ENCODE measurements at regions not wholly inside any gene's neighbourhood (a gene's known extent, or its start where the extent isn't known, plus 50 kb on each side); places are given as distances from the start of the nearest gene placed in this dataset.
"Not testable (repeated sequence)": the region's sequence is repeated elsewhere in the genome, so short reads cannot be mapped to it uniquely, and the experiment has no call there.

GRCh38 chr2:191476901-191477300 is 201.0 kb upstream of the NABP1 start:
- DNase-seq = no peak

DNA sequence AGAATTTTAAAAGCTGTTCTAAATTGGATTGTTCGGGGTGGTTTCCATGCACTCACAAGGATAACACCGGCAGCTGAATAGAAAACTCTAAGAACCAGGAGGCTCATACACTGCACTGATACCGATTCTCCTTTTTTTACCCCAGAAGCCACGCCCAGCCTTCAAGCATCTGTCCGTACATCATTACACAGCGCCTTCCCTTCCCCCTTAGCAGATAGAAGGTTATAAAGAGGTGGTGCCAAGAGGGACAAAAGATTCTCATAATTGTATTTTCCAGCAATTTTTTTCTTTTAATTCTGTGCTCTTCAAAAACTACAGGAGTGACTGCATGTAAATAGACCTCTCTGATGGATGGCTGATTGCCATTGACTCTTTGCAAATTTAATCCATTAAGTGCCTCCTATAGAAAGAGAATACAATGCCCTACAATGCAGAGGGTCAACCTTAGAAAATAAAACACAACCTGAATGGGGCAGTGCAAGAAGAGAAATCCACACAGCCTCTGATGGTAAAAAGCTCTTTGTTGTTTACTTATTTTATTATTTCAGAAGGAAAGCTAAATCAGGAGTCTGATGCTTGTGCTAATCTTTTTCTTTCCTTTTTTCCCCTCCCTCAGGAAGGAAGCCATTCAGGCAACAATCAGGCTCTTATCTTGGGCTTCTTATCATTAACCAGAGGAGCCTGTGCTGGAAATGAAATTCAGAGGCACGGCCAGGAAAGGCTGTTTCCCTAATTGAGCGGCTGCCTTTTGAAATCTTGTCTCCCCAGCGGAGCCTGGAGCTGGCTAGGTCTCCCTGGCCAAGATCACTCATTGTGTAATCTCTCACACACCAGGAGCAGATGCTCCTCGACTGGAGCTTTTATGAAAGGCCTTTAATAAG is 198.9 kb upstream of the NABP1 start:
- peak; percentile 27 to 61 for DNase-seq

DNA sequence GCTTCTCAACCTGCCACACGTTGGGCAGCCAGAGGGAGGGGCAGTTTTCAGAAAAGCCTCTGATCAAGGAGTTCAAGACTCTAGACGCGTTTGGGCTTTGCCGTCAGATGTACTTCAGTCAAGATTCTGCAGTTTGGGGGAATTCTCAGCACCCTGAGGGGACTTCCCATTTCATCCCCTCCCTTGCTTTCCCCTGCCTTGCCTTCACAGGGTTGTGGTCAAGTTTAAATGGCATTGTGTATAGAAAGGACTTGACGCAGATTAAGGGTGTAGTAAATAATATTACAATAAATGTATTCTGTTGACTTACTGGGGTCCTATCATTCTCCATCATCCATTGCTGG is 198.3 kb upstream of the NABP1 start:
- no peak for DNase-seq

DNA sequence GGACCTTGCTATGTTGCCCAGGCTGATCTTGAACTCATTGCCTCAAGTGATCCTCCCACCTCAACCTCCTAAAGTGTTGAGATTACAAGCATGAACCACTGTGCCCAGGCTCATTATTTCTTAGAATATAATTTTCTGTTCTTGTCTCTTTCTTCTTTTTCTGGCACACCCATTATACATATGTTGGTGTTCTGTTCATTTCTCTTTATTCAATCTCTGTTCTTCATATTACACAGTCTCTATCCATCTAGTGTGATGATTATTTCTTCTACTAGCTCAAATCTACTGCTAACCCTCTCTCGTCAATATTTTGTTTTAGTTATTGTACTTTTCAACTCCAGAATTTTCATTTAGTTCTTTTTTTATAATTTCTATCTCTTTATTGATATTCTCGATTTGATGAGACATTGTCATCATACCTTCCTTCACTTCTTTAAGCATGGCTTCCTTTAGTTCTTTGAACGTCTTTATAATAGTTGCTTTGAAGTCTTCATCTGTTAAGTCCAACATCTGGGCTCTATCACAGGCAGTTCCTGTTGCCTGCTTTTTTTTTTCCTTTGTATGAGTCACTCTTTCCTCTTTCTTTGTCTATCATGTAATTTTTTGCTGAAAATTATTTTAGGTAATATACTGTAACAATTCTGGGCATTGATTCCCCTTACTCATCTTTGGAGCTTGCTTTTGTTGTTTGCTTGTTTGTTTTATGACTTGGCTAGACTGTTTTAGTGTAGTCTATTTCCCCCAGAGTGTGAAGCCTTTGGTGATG is 196.4 kb upstream of the NABP1 start:
- DNase-seq = no peak

DNA sequence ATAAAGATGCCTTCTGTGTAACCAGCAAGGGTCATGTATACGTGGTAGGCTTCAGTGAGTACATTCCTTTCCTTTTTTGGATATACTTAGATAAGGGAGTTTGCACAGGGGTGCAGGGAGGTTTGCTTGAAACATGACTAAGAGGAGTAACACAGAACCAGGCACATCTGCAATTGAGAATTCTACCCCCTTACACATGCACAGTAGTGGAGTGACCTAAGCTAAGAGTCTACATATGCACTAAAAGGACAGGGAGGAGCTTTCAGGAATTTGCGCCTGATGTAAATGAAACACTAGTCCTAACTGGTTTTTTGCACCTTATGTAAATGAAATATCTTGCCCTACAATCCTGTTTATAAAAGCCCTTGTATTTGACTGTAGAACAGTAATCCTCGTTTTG is 194.8 kb upstream of the NABP1 start:
- DNase-seq = no peak

- no peak for DNase-seq
Observed at GRCh38 chr2:191486584-191487320, 191.2 kb upstream of the NABP1 start.

GRCh38 chr2:191488135-191488534 is 189.8 kb upstream of the NABP1 start:
- no peak for DNase-seq

GRCh38 chr2:191489177-191489576 is 188.8 kb upstream of the NABP1 start:
- DNase-seq = no peak

- DNase-seq = no peak
Observed at GRCh38 chr2:191496838-191497237, 181.1 kb upstream of the NABP1 start.

DNA sequence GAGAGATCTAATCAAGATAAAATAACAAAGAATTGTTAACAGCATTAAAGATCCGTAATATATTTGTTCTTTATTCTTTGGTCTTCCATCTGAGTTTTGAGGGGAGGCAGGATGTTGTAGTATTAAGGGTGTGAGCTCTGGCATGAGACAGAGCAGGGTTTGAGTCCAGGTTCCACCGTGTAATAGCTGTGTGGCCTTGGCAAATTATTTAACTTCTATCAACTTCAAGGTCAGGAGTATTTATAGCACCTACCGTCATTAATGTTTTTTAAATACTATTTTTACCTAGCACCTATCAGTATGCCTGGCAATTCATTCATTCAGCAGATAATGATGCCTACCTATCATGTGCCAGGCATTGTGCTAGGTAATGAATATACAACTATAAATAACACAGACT is 180.1 kb upstream of the NABP1 start:
- DNase-seq = no peak

DNA sequence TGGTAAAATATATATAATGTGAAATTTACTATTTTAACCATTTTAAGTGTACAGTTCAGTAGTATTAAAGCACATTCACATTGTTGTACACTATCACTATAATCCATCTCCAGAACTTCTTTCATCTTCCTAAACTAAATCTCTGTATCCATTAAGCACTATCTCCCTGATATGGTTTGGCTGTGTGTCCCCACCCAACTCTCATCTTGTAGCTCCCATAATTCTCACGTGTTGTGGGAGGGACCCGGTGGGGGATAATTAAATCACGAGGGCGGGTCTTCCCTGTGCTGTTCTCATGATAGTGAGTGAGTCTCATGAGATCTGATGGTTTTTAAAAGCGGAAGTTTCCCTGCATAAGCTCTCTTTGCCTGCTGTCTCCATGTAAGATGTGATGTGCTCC is 178.9 kb upstream of the NABP1 start:
- DNase-seq = no peak

DNA sequence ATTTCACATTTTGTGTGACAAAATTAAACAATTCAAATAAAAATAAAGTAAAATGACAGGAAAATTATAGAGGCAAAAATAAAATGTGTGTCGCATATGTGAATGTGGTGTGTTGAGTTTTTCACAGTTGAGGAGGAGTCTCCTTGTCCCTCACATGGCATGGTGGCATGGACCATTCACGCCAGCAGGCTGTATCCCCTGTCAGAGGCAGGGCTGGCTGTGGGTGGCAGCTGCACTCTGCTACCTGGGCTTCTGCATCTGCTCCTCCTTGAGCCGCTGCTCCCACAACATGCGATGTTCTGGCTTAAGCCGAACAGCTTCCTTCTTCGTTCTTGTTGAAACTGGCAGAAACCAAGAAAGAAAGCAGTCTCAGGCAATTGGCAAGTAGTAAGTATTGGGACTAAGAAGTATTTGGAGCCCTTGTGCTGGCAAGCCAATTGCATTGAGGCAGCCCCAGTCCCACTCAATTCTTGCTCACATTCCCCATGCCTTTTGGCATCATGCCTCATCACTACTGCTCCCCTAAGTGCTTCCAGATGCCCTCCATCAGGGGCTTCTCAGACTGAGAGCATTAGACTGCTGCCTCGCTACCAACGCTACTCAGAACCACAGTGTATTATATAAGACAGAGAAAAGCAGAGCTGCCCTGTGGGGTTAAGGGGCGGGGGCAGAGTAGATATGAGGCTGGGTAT is 177.9 kb upstream of the NABP1 start:
- no peak for DNase-seq

DNA sequence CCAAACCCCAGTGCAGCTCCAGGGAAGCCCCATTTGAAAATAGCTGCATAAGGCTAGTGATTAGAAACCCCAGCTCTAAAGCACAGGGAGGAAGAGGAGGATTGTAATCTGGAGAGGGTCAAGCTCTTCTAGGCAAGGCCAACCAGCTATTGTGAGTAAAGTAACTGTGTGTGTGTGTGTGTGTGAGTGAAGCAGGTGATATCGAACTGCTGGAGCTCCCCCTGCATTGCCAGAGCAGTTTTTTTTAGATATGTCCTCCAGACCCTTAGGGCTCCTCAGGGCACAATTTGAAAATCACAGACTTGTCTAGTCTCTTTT is 177.4 kb upstream of the NABP1 start:
- DNase-seq = no peak

DNA sequence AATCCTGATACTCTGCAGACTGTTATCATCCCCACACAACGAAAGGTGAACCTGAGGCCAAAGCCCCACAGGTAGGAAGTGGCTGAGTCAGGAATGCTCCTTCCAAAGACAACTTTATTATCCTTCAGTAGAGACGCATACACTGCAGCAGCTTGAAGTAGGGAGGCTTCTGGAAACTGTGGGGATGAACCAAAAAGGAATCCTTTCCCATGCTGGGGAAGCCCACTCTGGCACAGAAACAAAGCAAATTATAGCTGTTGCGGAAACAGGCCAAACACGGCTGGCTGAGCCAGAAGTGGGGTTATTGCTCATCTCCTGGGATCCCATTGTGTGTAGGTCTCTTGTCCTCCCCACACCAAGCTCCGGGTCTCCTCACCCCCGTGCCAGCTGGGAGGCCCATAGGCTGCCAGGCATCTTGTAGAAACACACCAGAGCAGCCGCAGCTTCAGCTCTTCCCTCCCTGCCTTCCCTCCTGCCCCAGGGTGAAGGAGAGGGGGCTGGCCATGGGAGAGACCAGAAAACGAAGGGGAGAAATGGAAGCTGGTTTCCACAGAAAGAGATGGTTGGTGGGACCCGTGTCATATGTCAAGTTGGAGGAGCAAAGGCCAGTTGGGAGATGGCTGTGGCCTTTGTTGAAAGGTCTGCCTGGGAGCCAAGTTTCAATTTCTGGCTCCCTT is 176.9 kb upstream of the NABP1 start:
- DNase-seq = no peak

DNA sequence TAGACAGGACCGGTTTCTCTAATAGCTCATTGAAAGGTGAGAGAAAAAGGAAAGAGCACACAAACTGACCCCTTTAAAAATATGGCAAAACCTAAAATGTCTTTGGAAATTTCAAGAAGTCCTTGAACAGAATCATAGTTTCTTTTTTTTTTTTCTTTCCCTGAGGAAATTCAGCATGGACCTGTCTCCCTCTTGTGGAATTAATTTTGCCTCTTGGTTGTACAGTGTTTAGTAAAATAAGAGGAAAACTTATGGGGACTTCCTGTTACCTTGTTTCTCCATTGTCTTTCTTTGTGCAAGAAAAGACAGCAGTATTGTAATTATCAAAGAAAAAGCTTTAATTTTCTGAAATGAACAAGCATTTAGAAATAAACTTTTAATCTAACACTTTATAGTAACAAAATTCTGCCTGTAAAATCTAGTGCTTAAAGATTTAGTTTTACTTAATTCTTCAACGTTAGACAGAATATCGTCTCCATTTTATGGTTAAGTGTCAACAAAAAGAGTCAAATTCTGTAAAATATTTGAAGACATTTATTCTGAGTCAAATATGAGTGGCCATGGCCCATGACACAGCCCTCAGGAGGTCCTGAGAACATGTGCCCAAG is 176.3 kb upstream of the NABP1 start:
- DNase-seq = no peak

DNA sequence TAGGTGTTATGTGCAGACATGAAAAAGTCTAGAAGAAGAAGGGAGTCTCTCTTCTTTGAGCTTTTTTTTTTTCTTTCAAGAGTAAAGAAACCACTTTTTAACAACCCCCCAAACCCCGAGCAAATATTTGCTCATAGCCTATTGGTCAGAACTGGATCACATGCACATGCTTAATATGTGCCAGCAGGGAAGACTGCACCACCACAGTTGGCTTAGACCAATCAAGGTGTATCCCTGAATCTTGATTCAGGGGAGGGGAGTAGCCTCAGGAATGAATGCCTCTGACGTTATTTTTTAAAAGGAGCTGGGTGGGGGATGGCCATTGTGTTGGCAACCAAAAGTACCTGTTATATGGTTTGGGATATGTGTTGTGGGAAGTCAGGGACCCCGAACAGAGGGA is 171.4 kb upstream of the NABP1 start:
- no peak for DNase-seq

GRCh38 chr2:191507252-191507853 is 170.6 kb upstream of the NABP1 start:
- DNase-seq = not testable (repeated sequence)

DNA sequence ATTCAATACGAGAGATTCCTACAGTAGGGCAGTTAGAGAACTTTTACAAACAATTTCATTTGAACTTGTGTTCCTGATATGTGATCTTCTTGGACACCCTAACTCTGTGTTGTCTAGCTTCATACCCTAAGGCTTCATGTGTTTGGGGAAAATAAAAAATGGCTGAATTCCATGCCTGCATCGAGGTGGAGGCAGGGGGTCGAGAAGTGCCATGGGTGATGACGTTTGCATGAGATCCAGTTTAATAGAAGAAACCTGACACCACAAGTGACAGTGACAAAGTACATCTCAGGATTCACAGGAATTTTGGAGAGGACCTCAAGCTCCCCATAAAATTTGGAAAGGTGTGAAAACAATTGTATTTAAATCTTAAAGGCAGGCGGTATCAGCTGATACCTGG is 169.2 kb upstream of the NABP1 start:
- DNase-seq = no peak

DNA sequence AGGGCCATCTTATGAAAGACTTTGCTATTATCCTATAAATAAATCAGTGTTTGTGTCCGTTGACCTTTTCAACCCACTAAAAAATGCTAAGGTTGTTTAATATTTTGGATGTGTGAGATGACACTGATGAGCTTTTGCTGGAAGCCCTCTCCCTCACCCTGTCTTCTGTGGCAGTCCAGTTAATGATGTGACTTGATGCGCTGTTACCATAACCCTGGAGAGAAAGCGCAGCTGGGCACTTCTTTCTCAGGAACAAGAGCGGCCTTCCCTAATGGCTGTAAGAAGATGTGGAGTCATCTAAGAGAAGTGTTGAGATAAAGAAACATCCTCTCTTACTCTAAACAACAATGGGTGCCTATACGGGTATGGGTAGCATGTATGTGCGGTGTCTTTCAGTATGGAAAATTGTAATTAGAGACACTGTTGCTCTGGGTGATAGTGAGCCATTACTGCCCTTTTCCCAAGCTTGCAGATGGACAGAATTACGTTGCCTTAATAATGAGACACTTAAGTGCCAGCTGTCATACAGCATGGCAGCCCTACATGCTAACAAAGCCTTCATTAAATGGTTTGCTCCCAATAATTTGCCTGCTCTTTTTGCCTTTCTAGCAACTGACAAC is 165.6 kb upstream of the NABP1 start:
- DNase-seq = no peak

- no peak for DNase-seq
Observed at GRCh38 chr2:191512874-191513273, 165.1 kb upstream of the NABP1 start.

GRCh38 chr2:191514613-191515012 is 163.3 kb upstream of the NABP1 start:
- DNase-seq = no peak

Measured in NCI-H1930 (cell line).